AG10803 (cell line): ENCODE measurements at regions not wholly inside any gene's neighbourhood (a gene's known extent, or its start where the extent isn't known, plus 50 kb on each side); places are given as distances from the start of the nearest gene placed in this dataset.

Experiments
- DNase-seq: peaks from one replicate; pipeline ENCODE4 v3.0.0; 2010; ENCODE audit warnings: low read depth
- H3K4me3 ChIP-seq: 2 replicates; pipeline ENCODE4 v1.5.1; 2011; ENCODE audit warnings: mild to moderate bottlenecking, low read length, control low read depth
- TF ChIP-seq, protein P1 (sequence below): conservative IDR thresholded peaks from 2 replicates; pipeline ENCODE4 v1.5.1; 2011; ENCODE audit warnings: mild to moderate bottlenecking, low read length, control low read depth, inconsistent platforms

DNA sequence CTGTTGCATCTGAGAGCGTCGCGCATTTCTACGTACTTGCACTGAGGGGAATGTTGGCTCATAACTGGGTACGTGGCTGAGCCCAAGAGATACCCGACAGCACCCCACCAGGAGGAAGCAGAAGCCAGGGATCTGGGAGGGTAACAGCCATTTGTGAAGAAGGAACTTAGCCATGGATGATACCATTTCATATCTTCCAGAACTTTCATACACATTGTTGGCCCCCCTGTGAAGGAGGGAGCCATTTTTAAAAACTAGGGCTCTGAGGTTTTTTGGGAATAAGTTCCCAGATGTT, 101.4 kb upstream of the SLC44A1 start:
- TF ChIP-seq, protein P1, sequence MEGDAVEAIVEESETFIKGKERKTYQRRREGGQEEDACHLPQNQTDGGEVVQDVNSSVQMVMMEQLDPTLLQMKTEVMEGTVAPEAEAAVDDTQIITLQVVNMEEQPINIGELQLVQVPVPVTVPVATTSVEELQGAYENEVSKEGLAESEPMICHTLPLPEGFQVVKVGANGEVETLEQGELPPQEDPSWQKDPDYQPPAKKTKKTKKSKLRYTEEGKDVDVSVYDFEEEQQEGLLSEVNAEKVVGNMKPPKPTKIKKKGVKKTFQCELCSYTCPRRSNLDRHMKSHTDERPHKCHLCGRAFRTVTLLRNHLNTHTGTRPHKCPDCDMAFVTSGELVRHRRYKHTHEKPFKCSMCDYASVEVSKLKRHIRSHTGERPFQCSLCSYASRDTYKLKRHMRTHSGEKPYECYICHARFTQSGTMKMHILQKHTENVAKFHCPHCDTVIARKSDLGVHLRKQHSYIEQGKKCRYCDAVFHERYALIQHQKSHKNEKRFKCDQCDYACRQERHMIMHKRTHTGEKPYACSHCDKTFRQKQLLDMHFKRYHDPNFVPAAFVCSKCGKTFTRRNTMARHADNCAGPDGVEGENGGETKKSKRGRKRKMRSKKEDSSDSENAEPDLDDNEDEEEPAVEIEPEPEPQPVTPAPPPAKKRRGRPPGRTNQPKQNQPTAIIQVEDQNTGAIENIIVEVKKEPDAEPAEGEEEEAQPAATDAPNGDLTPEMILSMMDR, result no peak

DNA sequence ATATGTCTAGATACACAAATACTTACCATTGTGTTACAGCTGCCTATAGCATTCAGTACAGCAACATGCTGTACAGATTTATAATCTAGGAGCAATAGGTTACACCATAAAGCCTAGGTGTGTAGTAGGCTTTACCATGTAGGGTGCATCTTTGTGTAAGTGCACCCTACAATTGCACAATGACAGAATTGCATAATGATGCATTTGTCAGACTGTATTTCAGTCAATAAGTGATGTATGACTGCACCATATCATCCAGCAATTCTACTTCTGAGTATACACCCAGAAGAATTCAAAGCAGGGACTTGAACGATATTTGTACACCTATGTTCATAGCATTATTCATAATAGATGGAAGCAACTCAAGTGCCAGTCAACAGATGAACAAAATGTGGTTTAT, 100.4 kb upstream of the SLC44A1 start:
- H3K4me3 ChIP-seq, result no peak overlapping the region
- no peak for DNase-seq
- TF ChIP-seq, protein P1, result no peak

More for the DNA sequence above, 101.4 kb upstream of the SLC44A1 start:
- no peak for DNase-seq
- no peak overlapping the region for H3K4me3 ChIP-seq

DNA sequence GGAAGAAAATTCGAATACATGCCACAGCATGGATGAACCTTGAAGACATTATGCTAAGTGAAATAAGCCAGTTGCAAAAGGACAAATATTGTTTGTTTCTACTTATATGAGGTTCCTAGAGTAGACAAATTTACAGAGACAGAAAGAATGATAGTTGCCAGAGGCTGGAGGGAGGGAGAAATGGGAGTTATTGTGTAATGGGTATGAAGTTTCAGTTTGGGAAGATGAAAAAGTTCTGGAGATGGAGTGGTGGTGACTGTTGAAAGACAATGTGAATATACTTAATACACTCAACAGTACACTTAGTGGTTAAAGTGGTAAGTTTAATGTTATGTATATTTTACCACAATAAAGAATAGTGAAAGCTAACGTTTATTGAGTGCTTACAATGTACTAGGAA, 99.6 kb upstream of the SLC44A1 start:
- no peak for DNase-seq
- TF ChIP-seq, protein P1, result no peak
- no peak overlapping the region for H3K4me3 ChIP-seq

DNA sequence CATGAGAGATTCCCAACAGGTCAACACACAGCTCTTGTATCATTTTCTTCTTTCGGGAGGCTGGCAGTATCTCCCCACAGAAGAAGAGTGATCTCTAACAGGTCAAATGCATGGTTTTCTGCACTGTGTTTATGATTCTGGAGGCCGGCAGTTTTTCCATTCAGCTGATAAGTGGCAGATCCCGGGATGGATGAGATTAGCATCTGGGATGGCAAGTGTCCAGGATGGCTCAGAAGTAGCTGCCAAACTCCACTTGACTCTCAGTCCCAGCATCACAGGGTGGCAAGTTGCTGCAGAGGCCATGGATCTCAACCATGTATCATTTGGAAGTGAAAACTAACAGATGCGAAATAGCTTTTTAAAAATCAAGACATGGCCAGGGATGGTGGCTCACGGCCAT, 97.8 kb upstream of the SLC44A1 start:
- TF ChIP-seq, protein P1, result no peak
- H3K4me3 ChIP-seq, result no peak overlapping the region
- DNase-seq, result no peak

DNA sequence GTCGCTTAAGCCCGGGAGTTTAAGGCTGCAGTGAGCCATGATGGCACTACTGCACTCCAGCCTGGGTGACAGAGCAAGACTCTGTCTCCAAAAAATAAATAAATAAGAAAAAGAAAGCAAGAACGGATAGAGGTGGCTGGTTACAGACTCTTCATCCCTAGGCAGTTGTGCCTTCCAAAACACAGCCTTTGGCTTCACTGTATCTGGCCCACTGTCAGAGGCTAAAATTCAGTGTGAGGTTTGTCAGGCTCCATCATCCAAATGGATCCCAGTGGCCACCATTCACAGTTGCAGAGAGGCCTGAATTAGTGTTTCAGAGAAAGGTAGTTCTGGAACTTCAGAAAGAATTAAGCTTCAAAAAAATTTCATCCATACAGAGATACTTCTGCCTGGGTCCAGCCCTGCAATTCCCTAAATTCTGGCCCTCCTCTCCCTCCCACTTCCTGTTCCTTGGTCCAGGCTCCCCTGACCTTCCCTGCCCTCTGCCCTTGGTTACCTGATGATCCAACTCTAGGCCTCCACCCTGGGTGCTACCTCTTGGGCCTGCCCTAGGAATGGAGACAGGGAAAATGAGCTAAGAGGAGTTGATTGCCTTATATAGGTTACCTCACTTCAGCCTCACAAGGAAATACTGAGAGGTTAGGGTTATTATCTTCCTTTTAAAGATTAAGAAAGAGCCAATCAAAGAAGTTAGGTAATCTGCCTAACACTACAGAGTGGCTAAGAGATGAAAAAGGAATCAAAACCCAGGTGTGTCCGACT, 97.2 kb upstream of the SLC44A1 start:
- no peak for DNase-seq
- no peak overlapping the region for H3K4me3 ChIP-seq
- TF ChIP-seq, protein P1, result no peak

DNA sequence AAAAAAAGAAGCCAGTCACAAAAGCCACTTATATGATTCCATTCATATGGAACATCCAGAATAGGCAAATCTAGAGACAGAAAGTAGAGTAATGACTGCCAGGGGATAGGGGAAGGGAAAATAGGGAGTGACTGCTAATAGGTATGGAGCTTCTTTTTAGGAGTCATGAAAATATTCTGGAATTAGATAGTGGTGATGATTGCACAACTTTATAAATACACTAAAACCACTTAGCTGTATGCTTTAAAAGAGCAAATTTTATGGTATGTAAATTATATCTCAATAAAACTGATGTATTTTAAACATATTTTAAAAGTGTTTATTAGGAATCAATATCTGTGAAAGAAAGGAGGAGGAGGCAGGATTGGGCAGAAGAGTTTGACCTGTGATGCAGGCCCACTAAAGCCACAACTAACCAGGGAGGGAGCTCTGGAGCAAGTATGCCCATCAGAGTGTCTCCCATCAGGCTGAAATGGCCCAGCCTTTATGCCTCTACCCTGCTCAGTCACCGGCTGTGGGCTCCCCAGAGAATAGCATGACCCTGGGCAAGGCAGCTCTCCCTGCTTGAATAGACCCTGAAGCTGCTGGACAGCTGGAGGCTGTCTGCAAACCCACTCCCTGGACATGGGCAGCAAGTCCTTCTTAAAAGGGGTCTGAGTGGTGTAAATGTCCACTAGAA, 96.0 kb upstream of the SLC44A1 start:
- TF ChIP-seq, protein P1, result peak; percentile 26; the same call in 1 of the 2 replicates
- DNase-seq, result no peak
- no peak overlapping the region for H3K4me3 ChIP-seq
